ENCODE measurements at regions not wholly inside any gene's neighbourhood (a gene's known extent, or its start where the extent isn't known, plus 50 kb on each side); places are given as distances from the start of the nearest gene placed in this dataset.
A peak's percentile ranks its signal among the peaks of the same experiment; 100 is the strongest.

DNA sequence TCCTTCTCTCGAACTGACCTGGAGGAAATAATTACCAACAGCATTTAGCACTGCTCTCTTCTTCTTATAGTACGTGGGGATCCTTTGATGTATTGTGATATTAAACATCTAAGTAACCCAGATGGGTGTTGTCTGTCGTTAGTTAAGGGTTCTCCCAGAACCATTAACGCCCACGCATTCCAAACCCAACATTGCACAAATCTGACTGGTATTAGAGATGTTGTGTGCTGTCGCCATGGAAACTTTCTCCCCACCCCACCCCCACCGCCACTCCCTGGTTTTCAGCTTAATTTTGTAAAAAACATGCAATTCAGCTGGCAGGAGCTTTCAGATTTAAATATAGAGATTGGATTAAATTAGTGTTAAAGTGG, 1495.2 kb downstream of the TBC1D22A start:
- Histone ChIP-seq H3K4me3 (no peak overlapping the region), H3K27ac (no peak overlapping the region), H3K9me3 (ENCODE audit: low read depth, low read length) (no peaks in the 10 kb centered on the region), H3K36me3 (ENCODE audit: insufficient read depth, low read length) (no peaks in the 10 kb centered on the region), H3K9ac (ENCODE audit: insufficient read length) (no peak overlapping the region)
- TF ChIP-seq FOXP2 (optimal IDR thresholded peaks at IDR 0.05; ENCODE audit: control extremely low read depth, extremely low read length, insufficient read depth) (no peak), EZH2 (IDR thresholded peaks at IDR 0.05) (no peak), POLR2AphosphoS5 (IDR thresholded peaks at IDR 0.05; ENCODE audit: borderline replicate concordance, low read depth, low read length) (no peak)
- DNase-seq (ENCODE audit: low read depth, low spot score), result no peak

- Histone ChIP-seq H3K4me3 (no peak overlapping the region), H3K9me3 (ENCODE audit: low read depth, low read length) (no peaks in the 10 kb centered on the region), H3K27ac (no peak overlapping the region), H3K36me3 (ENCODE audit: insufficient read depth, low read length) (no peaks in the 10 kb centered on the region), H3K9ac (ENCODE audit: insufficient read length) (no peak overlapping the region)
- no peak for TF ChIP-seq POLR2AphosphoS5 (IDR thresholded peaks at IDR 0.05; ENCODE audit: borderline replicate concordance, low read depth, low read length)
- TF ChIP-seq FOXP2 (optimal IDR thresholded peaks at IDR 0.05; ENCODE audit: control extremely low read depth, extremely low read length, insufficient read depth), result no peak
- TF ChIP-seq EZH2 (IDR thresholded peaks at IDR 0.05), result no peak
- DNase-seq (ENCODE audit: low read depth, low spot score), result no peak
These were observed 1494.6 kb downstream of the TBC1D22A start for GRCh38 chr22:48256776-48257684.

GRCh38 chr22:48256041-48256739, 1493.7 kb downstream of the TBC1D22A start:
- TF ChIP-seq POLR2AphosphoS5 (IDR thresholded peaks at IDR 0.05; ENCODE audit: borderline replicate concordance, low read depth, low read length) (no peak), FOXP2 (optimal IDR thresholded peaks at IDR 0.05; ENCODE audit: control extremely low read depth, extremely low read length, insufficient read depth) (no peak), EZH2 (IDR thresholded peaks at IDR 0.05) (no peak)
- Histone ChIP-seq H3K9ac (ENCODE audit: insufficient read length) (no peak overlapping the region), H3K36me3 (ENCODE audit: insufficient read depth, low read length) (no peaks in the 10 kb centered on the region), H3K27ac (no peak overlapping the region), H3K9me3 (ENCODE audit: low read depth, low read length) (no peaks in the 10 kb centered on the region), H3K4me3 (no peak overlapping the region)
- no peak for DNase-seq (ENCODE audit: low read depth, low spot score)

DNA sequence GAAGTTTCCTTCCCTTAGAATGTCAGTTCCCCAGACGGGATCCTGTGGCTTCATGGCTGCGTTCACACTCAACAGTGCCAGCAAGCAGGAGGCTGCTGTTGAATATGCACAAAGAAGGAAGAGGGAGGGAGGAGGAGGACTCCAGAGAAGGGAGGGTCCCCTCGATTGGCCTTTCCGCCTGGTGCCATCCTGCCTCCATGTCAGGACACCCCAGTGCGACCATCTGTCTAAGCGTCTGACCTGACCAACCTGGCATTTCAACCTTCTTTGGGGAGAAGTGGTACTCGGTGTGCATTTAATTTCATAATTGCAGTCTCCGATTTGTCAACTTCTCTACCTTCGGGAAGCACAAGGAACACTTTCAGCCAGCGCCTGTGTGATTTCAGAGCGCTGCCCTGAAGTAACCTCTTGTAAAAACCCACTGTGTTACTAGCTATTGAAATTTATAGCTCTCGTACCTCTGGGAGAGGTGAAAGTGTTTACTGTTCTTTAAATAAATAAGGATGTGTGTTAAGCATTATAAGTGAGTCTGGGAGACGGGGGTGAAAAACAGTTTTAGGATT, 1491.9 kb downstream of the TBC1D22A start:
- TF ChIP-seq POLR2AphosphoS5 (IDR thresholded peaks at IDR 0.05; ENCODE audit: borderline replicate concordance, low read depth, low read length), result no peak
- no peak for TF ChIP-seq FOXP2 (optimal IDR thresholded peaks at IDR 0.05; ENCODE audit: control extremely low read depth, extremely low read length, insufficient read depth)
- no peak for TF ChIP-seq EZH2 (IDR thresholded peaks at IDR 0.05)
- no peaks in the 10 kb centered on the region for H3K9me3 ChIP-seq (ENCODE audit: low read depth, low read length)
- H3K27ac ChIP-seq, result peak overlapping the region; percentile 87
- H3K9ac ChIP-seq (ENCODE audit: insufficient read length), result peak overlapping the region; percentile 44
- no peaks in the 10 kb centered on the region for H3K36me3 ChIP-seq (ENCODE audit: insufficient read depth, low read length)
- H3K4me3 ChIP-seq, result peak overlapping the region; percentile 68
- DNase-seq (ENCODE audit: low read depth, low spot score), result no peak

- Histone ChIP-seq H3K27ac (peak overlapping the region; percentile 87), H3K9ac (ENCODE audit: insufficient read length) (peak overlapping the region; percentile 44)
- DNase-seq (ENCODE audit: low read depth, low spot score), result no peak
These were observed 1491.1 kb downstream of the TBC1D22A start for GRCh38 chr22:48253573-48253972.

DNA sequence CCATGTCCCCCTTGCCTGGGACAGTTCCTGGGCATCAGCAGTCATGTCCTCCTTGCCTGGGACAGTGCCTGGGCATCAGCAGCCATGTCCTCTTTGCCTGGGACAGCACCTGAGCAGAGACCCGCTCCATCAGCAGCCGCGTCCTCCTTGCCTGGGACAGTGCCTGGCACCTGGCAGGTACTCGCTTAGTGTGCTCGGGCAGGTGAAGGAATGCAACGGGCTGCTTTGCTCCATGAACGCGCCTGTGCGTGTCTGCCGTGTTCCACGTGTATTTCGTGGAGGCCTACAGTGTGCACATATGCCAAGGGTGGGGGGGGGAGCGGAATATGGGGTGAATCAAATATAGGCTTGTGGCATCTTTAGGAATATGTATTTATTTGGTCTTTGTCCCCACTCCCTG, 1490.7 kb downstream of the TBC1D22A start:
- H3K9ac ChIP-seq (ENCODE audit: insufficient read length), result no peak overlapping the region
- H3K36me3 ChIP-seq (ENCODE audit: insufficient read depth, low read length), result no peaks in the 10 kb centered on the region
- H3K4me3 ChIP-seq, result no peak overlapping the region
- no peak for DNase-seq (ENCODE audit: low read depth, low spot score)
- H3K9me3 ChIP-seq (ENCODE audit: low read depth, low read length), result no peaks in the 10 kb centered on the region
- H3K27ac ChIP-seq, result no peak overlapping the region
- no peak for TF ChIP-seq POLR2AphosphoS5 (IDR thresholded peaks at IDR 0.05; ENCODE audit: borderline replicate concordance, low read depth, low read length)
- no peak for TF ChIP-seq FOXP2 (optimal IDR thresholded peaks at IDR 0.05; ENCODE audit: control extremely low read depth, extremely low read length, insufficient read depth)
- TF ChIP-seq EZH2 (IDR thresholded peaks at IDR 0.05), result no peak

More at GRCh38 chr22:48253573-48253972, 1491.1 kb downstream of the TBC1D22A start:
- Histone ChIP-seq H3K9me3 (ENCODE audit: low read depth, low read length) (no peaks in the 10 kb centered on the region), H3K4me3 (peak overlapping the region; percentile 68; the same call in 1 of the 2 replicates), H3K36me3 (ENCODE audit: insufficient read depth, low read length) (no peaks in the 10 kb centered on the region)
- TF ChIP-seq FOXP2 (optimal IDR thresholded peaks at IDR 0.05; ENCODE audit: control extremely low read depth, extremely low read length, insufficient read depth), result no peak
- no peak for TF ChIP-seq EZH2 (IDR thresholded peaks at IDR 0.05)
- no peak for TF ChIP-seq POLR2AphosphoS5 (IDR thresholded peaks at IDR 0.05; ENCODE audit: borderline replicate concordance, low read depth, low read length)

- Histone ChIP-seq H3K4me3 (no peak overlapping the region), H3K36me3 (ENCODE audit: insufficient read depth, low read length) (no peaks in the 10 kb centered on the region), H3K9ac (ENCODE audit: insufficient read length) (no peak overlapping the region), H3K27ac (peak overlapping the region; percentile 99), H3K9me3 (ENCODE audit: low read depth, low read length) (no peaks in the 10 kb centered on the region)
- no peak for DNase-seq (ENCODE audit: low read depth, low spot score)
- no peak for TF ChIP-seq POLR2AphosphoS5 (IDR thresholded peaks at IDR 0.05; ENCODE audit: borderline replicate concordance, low read depth, low read length)
- no peak for TF ChIP-seq FOXP2 (optimal IDR thresholded peaks at IDR 0.05; ENCODE audit: control extremely low read depth, extremely low read length, insufficient read depth)
- no peak for TF ChIP-seq EZH2 (IDR thresholded peaks at IDR 0.05)
These were observed 1489.2 kb downstream of the TBC1D22A start for GRCh38 chr22:48251629-48252028.

DNA sequence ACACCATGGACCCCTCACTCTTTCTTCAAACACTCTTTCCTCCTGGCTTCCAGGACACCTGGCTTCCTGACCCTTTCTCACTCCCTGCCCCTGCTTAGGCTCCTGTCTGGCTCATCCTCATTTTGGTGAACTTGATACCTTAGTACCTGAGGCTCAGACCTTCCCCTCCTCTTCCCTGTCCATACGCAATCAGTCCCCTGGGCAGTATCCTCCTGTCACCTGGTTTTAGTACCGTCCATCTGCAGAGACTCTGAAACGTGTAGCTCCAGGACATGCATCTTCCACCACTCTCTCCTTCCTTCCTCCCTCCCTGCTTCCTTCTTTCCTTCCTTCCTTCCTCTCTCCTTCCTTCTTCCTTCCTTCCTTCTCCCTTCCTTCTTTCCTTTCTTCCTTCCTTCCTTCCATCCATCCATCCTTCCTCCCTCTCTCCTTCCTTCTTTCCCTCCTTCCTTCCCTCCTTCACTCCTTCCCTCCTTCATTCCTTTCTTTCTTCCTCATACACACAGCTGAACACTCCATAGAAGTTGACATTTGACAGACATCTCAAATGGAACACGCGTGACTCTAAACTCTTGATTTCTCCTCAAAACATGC, 1488.6 kb downstream of the TBC1D22A start:
- no peak for DNase-seq (ENCODE audit: low read depth, low spot score)
- Histone ChIP-seq H3K27ac (peak overlapping the region; percentile 99), H3K9me3 (ENCODE audit: low read depth, low read length) (no peaks in the 10 kb centered on the region), H3K36me3 (ENCODE audit: insufficient read depth, low read length) (no peaks in the 10 kb centered on the region), H3K9ac (ENCODE audit: insufficient read length) (peak overlapping the region; percentile 67), H3K4me3 (no peak overlapping the region)
- TF ChIP-seq EZH2 (IDR thresholded peaks at IDR 0.05) (no peak), FOXP2 (optimal IDR thresholded peaks at IDR 0.05; ENCODE audit: control extremely low read depth, extremely low read length, insufficient read depth) (no peak), POLR2AphosphoS5 (IDR thresholded peaks at IDR 0.05; ENCODE audit: borderline replicate concordance, low read depth, low read length) (no peak)
